ENCODE measurements at regions not wholly inside any gene's neighbourhood (a gene's known extent, or its start where the extent isn't known, plus 50 kb on each side); places are given as distances from the start of the nearest gene placed in this dataset.
A peak's percentile ranks its signal among the peaks of the same experiment; 100 is the strongest.

DNA sequence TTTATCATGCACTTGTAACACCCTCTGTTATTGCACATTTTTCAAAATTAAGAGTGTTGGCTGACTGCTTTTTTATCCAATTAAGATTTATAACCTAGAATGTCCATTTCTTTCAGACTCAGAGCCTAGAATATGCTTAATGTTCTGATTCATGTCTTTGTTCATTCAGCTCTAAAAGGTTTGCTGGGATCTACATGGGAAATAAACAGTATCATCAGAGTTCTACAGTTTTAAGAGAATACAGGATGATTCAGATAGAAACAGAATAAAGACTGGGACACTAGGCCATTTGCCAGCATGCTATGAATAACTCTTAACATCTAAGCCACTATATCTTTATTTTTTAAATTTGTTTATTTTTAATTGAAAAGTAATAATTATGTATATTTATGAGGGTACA is 713.7 kb upstream of the CHAC2 start:
- no peak overlapping the region for H3K4me3 Mint-ChIP-seq
- H3K36me3 Mint-ChIP-seq (ENCODE audit: low read depth): no peaks in the 10 kb centered on the region
- H3K27me3 Mint-ChIP-seq (ENCODE audit: insufficient read depth): no peaks in the 10 kb centered on the region; the same call in 1 of the 2 replicates
- H3K27ac Mint-ChIP-seq: no peak overlapping the region
- H3K9me3 Mint-ChIP-seq: no peaks in the 10 kb centered on the region
- DNase-seq: no peak
- TF ChIP-seq, protein P1, sequence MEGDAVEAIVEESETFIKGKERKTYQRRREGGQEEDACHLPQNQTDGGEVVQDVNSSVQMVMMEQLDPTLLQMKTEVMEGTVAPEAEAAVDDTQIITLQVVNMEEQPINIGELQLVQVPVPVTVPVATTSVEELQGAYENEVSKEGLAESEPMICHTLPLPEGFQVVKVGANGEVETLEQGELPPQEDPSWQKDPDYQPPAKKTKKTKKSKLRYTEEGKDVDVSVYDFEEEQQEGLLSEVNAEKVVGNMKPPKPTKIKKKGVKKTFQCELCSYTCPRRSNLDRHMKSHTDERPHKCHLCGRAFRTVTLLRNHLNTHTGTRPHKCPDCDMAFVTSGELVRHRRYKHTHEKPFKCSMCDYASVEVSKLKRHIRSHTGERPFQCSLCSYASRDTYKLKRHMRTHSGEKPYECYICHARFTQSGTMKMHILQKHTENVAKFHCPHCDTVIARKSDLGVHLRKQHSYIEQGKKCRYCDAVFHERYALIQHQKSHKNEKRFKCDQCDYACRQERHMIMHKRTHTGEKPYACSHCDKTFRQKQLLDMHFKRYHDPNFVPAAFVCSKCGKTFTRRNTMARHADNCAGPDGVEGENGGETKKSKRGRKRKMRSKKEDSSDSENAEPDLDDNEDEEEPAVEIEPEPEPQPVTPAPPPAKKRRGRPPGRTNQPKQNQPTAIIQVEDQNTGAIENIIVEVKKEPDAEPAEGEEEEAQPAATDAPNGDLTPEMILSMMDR (IDR thresholded peaks at IDR 0.05): no peak
- H3K4me1 Mint-ChIP-seq (ENCODE audit: low read depth): peaks cover 20% of the 10 kb centered on the region

DNA sequence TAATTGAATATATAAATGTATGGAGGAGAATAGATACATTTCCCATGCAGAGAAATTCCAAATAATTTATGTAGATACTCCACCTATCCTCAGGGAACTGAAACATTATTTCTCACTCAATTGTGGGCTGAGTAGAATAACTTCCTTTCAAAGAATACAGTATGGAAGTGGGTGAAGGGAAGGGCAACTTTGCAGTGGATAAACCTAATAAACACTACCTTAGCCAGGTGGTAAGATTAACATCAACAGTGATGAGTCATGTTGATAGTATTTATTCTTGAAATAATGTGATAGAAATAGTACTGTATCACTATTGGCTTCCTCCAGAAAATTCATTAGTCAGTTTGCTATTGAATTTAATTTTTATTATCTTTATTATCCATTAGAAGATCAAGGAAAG is 716.4 kb upstream of the CHAC2 start:
- no peak for DNase-seq
- Mint-ChIP-seq H3K27ac (no peak overlapping the region), H3K4me3 (no peak overlapping the region), H3K27me3 (ENCODE audit: insufficient read depth) (no peaks in the 10 kb centered on the region; the same call in 1 of the 2 replicates), H3K9me3 (no peaks in the 10 kb centered on the region; the same call in 1 of the 2 replicates), H3K4me1 (ENCODE audit: low read depth) (peaks cover 11% of the 10 kb centered on the region; the same call in 1 of the 2 replicates), H3K36me3 (ENCODE audit: low read depth) (no peaks in the 10 kb centered on the region)
- TF ChIP-seq, protein P1 (IDR thresholded peaks at IDR 0.05): no peak

- Mint-ChIP-seq H3K9me3 (no peaks in the 10 kb centered on the region), H3K4me1 (ENCODE audit: low read depth) (peaks cover 37% of the 10 kb centered on the region), H3K27me3 (ENCODE audit: insufficient read depth) (no peaks in the 10 kb centered on the region), H3K27ac (no peak overlapping the region), H3K36me3 (ENCODE audit: low read depth) (no peaks in the 10 kb centered on the region), H3K4me3 (no peak overlapping the region; the same call in 1 of the 2 replicates)
- TF ChIP-seq, protein P1 (IDR thresholded peaks at IDR 0.05): peak; percentile 65
- peak; percentile 21 for DNase-seq
Measured at GRCh38 chr2:53040536-53041229, 726.9 kb upstream of the CHAC2 start.

DNA sequence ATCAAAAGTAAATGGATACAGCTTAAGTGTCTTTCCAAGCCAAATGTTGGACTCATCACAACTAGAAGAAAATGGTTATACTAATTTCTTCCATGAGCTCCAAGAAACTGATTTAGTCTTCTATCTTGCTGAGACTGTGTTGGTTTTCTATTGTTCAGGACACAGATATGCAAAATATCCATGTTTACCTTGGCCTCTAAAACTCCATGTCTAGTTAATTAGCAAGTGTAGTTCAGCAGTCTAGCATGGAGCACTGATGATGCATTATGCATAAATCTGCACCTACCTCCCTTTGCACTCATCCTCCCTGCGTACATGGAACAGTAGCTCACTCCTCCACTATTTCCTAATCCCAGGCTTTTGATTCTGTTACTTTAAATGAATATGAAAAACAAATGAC is 731.4 kb upstream of the CHAC2 start:
- TF ChIP-seq, protein P1 (IDR thresholded peaks at IDR 0.05): no peak

DNA sequence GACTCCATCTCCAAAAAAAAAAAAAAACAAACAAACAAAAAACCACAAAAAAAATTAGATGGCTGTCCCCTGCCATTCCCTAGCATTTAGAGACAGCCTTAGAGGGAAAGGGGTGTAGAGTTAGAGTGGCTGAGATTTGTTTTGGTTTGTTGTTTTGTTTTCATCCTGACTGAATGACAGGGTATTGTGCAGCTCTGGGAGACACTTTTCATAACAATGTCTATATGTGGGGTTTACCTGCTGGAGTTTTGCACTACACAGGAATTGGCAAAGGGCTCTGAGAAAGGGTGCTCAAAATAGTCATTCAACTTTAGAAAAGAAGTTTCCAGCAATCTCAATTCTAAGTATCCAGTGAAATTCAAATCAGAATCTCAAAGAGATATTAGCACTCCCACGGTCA is 732.5 kb upstream of the CHAC2 start:
- no peaks in the 10 kb centered on the region for H3K27me3 Mint-ChIP-seq (ENCODE audit: insufficient read depth)
- no peaks in the 10 kb centered on the region for H3K9me3 Mint-ChIP-seq
- 0 out of 2 replicates have a peak overlapping the region, but pooled peaks have one; percentile 5 for H3K4me3 Mint-ChIP-seq
- H3K36me3 Mint-ChIP-seq (ENCODE audit: low read depth): no peaks in the 10 kb centered on the region
- no peak for DNase-seq
- no peak overlapping the region for H3K27ac Mint-ChIP-seq
- H3K4me1 Mint-ChIP-seq (ENCODE audit: low read depth): peaks cover 48% of the 10 kb centered on the region
- TF ChIP-seq, protein P1 (IDR thresholded peaks at IDR 0.05): no peak

More for the DNA sequence above, 731.4 kb upstream of the CHAC2 start:
- Mint-ChIP-seq H3K9me3 (no peaks in the 10 kb centered on the region), H3K27me3 (ENCODE audit: insufficient read depth) (no peaks in the 10 kb centered on the region), H3K4me1 (ENCODE audit: low read depth) (peaks cover 56% of the 10 kb centered on the region), H3K27ac (peak overlapping the region; percentile 35), H3K4me3 (peak overlapping the region; percentile 31; the same call in 1 of the 2 replicates), H3K36me3 (ENCODE audit: low read depth) (no peaks in the 10 kb centered on the region)
- DNase-seq: peak; percentile 68

All from HFFc6 (cell line).